HTR-8/SVneo (cell line): ENCODE measurements at regions not wholly inside any gene's neighbourhood (a gene's known extent, or its start where the extent isn't known, plus 50 kb on each side); places are given as distances from the start of the nearest gene placed in this dataset.
"Not testable (repeated sequence)": the region's sequence is repeated elsewhere in the genome, so short reads cannot be mapped to it uniquely, and the experiment has no call there.

Source experiments
- DNase-seq: peaks from one replicate; pipeline ENCODE4 v3.0.0; 2011; ENCODE audit warnings: low spot score, mixed read lengths; ENCODE audit not compliant: insufficient read length
- FAIRE-seq: peaks from 2 replicates; lab custom pipeline; 2011; peaks lifted over from hg19 to GRCh38; lab: Jason Lieb, UNC

DNA sequence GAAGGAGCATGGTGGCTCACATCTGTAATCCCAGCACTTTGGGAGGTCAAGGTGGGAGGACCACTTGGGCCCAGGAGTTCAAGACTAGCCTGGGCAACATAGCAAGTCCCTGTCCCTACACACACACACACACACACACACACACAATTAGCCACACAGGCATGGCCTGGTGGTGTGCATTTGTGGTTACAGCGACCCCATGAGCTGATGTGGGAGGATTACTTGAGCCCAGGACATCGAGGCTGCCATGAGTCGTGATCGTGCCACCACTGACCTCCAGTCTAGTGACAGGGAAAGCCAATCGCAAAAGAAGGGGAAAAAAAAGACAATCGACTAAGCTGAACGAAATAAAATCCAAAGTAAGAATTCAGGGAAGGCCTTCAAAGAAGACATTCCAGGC, 67.9 kb downstream of the TBX3 start:
- DNase-seq (no peak), FAIRE-seq (no peak)

DNA sequence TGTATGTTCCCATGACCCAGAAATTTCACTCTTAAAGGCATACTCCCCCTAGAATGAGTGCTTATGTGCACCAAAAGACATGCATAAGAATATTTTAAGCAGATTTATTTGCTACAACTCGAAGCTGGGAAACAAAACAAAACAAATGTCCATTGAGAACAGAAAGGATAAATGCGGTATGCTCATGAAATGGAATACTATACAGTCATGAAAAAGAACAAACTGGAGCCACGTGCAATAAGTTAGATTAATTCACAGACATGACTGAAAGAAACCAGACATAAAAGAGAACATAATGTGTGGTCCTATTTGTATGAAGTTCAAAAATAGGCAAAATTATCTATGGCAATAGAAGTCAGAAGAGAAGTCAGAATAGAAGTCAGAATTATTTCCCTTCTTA, 69.9 kb downstream of the TBX3 start:
- FAIRE-seq: no peak
- no peak for DNase-seq

DNA sequence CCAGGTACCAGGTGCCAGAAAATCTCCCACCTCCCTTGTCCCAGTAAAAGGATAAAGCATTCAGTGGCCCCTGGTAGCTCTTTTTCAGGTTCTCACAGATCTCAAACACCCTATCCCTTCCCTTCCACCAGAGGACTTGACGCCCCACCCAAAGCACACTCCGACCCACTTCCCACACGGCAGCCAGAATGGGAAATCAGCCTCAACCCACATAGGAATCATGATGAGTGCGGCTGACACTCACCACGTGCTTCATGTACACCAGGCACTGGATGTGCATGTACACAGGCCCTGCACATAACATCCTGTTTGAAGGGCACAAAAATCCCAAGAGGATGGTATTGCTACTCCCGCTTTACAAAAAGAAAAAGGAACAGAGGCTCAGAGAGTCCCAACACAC, 71.9 kb downstream of the TBX3 start:
- FAIRE-seq (no peak), DNase-seq (no peak)

DNA sequence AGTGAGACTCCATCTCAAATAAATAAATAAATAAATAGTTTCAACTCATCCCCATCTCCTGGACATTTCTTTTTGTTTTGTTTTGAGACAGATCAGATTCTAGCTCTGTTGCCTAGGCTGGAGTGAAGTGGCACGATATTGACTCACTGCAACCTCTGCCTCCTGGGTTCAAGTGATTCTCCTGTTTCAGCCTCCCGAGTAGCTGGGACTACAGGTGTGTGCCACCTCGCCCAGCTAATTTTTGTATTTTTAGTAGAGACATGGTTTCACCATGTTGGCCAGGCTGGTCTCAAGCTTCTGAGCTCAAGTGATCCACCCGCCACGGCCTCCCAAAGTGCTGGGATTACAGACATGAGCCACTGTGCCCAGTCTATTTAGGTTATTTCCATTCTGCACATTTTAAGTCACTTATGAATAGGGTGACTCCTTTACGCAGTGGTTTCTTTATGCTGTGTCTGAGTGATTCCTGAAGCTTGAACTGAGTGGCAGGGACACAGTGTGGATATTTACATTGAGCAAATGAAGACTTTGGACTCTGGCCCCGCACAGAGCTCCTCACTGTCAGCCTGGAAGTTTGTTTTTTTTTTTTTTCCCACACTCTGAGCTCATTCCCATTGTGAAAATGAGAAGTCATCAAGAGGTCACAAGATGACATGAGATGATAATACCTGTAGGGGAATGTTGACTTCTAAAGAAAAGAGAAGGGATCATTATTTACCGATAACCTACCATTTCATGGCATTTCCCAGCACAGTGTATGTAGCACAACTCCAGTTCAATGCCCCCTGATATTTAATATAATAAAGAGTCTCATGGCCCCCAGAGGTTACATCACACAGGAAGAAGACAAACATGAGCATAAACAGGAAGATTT, 72.6 kb downstream of the TBX3 start:
- DNase-seq (no peak), FAIRE-seq (no peak)

DNA sequence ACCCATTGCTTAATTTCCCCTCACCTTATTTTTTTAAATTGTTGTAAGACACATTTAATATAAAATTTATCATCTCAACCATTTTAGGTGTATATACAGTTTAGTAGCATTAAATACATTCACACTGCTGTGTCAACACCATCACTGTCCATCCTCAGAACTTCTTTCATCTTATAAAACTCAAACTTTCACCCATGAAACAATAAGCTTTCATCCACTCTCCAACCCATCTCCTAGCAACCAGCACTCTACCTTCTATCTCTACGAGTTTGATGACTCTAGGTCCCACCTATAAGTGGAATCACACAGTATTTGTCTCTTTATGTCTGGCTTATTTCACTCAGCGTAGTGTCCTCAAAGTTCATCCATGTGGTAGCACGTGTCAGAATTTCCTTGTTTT, 75.5 kb downstream of the TBX3 start:
- FAIRE-seq (no peak), DNase-seq (no peak)

DNA sequence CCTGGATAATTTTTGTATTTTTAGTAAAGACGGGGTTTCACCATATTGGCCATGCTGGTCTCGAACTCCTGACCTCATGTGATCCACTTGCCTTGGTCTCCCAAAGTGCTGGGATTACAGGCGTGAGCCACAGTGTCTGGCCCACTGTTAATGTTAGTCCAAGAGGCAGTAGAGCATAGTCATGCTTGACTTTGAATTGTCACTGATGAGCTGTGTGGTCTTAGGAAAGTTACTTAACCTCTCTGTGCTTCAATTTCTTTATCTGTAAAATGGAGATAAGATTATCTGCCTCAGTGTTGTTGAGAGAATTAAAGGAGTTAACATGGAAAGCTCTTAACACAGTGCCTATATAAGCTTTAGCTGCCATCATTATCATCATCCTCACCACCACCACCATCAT, 78.1 kb downstream of the TBX3 start:
- DNase-seq: no peak
- FAIRE-seq: no peak

DNA sequence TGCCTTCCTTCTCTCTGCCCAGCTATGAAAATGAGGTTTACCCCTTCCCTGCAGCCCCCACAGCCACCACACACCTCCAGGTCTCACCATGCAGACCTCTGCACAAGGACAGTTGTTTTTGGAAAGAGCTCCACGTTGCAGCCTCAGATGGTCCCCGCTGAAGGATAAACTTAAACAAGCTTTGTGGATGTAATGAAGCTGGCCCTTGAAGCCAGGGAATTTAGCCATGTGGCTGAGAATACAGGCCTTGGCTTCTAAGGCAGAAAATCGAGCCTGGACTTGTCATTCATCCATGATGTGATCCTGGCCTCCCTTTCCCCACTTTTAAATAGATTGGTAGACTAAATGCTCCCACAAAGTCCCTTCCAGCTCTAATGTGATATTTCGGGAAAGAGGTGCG, 79.4 kb downstream of the TBX3 start:
- DNase-seq (no peak), FAIRE-seq (no peak)

DNA sequence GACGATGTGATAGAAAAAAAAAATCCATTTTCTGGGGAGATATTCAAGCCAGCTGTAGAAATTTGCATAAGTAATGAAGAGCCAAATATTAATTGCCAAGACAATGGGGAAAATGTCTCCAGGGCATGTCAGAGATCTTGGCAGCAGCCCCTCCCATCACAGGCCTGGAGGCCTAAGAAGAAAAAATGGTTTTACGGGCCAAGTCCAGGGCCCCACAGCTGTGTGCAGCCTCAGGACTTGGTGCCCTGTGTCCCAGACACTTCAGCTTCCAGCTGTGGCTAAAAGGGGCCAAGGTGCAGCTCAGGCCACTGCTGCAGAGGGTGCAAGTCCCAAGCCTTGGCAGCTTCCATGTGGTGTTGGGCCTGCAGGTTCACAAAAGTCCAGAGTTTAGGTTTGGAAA, 83.4 kb downstream of the TBX3 start:
- not testable (repeated sequence) for FAIRE-seq

DNA sequence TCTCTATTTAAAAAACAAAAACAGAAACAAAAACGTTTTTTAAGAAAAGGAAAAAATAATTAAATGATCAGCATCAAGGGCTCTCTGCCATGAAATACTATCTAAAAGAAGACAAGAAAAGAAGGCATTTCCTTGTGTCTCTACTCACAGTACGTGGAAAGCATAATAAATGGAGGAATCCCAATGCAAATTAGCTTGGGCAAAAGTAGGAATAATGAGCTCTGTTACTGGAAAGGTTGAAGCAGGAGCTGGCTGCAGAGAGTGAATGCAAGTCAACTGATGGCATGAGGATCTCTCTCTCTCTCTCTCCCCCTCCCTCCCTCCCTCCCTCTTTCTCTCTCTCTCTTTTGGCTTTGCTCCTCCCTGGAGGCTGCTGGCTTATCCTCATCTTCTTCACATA, 85.9 kb downstream of the TBX3 start:
- no peak for FAIRE-seq

More for the DNA sequence above, 83.4 kb downstream of the TBX3 start:
- DNase-seq: not testable (repeated sequence)

DNA sequence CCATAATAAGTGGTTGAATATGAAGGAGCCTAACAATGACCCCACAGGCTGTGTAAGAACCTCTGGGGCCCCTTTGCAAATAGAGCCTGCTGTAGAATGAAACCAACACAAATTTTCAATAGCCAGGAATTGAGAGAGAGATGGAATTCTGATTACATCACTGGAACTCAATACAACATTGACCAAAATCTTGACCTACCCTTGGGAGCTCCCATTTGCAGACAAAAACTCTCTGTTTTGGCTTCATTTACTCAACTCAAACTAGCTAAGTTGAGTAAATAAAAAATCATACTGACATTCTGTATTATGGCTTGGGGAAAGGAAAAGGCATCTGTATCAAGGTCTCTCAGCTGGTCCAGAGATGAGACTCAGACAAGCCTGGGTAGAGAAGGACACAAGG, 91.0 kb downstream of the TBX3 start:
- FAIRE-seq: no peak
- DNase-seq: no peak

More for the DNA sequence above, 85.9 kb downstream of the TBX3 start:
- no peak for DNase-seq

DNA sequence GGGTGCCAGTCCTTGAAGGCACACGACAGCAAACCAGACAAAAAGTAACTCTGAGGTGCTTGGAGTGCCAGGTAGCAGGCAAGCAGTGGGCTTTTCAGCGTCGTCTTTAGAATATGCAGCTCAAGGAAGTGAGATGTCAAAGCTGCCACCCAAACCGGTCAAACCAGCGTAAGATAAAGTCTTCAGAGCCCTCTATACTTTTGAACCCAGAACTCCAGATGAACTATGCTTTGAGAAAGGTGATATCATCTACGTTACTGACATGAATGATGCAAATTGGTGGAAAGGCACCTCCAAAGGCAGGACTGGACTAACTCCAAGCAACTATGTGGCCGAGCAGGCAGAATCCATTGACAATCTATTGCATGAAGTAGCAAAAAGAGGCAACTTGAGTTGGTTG, 95.9 kb downstream of the TBX3 start:
- no peak for DNase-seq
- no peak for FAIRE-seq

DNA sequence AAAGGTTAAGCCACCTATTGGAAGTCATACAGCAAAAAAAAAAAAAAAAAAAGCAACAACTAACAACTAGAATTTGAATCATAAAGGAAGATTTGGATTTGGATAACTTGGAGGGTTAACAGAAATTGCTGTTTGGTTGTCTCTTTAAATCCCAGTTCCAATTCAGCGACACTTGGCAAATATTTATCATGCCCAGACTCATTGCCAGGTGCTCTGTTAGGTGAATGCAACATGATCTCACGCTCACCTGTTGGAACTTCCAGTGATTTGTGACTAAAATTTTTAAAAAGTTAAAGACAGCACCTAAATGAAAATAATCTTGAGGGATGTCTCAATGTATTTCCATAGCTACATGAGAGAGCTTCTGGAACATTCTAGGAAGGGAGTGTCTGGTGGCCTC, 103.7 kb downstream of the TBX3 start:
- FAIRE-seq (no peak), DNase-seq (no peak)

DNA sequence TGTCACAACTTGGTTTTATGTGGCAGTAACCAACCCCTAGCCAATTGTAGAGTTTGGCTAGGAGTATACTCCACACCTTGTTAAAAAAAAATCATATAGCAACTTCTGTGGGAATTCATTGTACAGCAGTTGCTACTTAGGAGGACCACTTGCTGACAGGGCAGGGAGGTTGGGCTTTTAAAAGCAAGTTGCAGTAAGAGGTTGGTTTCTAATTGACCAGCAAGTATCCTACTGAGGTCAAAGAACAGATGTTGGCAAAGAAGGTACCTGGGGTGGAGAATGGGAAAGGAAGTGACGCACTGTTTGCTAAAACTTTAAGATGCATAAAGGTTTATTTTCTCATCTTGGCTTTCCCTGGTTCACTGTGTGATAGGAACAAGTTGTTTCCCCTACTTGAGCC, 104.6 kb downstream of the TBX3 start:
- no peak for FAIRE-seq

DNA sequence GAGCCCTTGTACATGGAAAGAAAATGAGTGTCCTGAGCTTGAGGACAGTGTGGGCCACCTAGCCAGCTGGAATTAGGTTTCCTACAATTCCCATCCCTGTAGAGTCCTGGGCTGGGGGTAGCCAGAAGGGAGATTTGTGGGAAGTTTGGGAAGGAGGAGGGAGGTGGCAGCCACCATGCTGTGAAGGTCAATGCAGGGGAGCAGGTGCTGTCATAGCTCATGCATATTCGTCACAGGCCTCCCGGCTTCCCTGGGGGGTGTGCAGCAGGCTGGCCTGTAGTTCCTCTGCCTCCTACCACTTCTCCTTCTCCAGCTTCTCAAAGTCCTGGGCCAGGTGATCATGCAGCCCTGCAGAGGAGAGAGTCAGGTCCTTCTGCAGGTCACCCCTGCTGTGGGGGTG, 121.3 kb downstream of the TBX3 start:
- DNase-seq: no peak
- FAIRE-seq: no peak

More for the DNA sequence above, 104.6 kb downstream of the TBX3 start:
- DNase-seq: no peak

DNA sequence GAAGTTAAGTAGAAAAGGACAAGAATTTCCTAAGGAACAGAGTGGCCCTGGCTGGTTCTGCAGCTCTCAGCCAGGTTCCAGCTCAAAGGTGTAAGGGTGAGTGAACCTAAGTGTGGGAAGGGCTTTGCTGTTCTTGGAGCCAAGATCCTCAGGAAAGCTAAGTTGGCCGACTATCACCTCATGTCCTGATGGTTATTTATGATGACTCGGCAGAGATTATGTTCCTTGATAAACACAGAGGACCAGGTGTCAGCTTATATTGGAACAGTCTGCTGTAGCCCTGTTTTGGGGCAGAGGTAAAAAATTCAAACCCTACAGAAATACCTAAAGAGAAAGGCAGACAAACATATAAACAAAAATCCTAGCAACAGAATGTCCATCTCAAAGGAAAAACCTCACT, 128.5 kb downstream of the TBX3 start:
- FAIRE-seq (no peak), DNase-seq (no peak)

DNA sequence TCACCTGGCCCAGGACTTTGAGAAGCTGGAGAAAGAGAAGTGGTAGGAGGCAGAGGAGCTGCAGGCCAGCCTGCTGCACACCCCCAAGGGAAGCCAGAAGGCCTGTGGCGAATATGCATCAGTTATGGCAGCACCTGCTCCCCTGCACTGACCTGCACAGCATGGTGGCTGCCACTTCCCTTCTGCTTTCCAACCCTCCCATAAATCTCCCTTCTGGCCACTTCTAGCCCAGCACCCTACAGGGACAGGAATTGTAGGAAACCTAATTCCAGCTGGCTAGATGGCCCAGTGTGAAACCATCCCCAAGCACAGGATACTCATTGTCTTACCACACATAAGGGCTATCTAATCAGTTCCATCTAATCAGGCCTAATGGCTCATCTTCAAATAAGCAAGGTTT, 136.3 kb downstream of the TBX3 start:
- no peak for DNase-seq
- FAIRE-seq: no peak

DNA sequence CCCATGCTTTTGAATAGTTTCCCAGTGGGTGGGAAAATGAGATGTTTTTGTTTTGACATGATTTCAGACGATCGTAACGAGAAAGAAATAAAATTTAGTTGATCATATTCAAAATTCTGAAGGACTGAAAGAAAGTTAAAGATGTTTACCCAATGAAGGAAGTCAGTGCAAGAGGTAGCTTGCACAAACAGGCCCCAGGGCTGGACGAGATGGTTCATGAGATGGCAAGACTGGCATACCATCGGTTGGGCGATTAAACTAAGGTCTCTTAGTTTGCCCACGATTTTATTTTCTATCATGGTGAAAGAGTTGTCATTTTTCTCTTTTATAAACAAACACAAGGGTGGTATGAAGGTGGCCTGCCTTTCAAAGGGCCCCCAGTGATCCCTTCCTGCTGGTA, 124.5 kb upstream of the TBX5 start:
- no peak for FAIRE-seq
- DNase-seq: no peak

DNA sequence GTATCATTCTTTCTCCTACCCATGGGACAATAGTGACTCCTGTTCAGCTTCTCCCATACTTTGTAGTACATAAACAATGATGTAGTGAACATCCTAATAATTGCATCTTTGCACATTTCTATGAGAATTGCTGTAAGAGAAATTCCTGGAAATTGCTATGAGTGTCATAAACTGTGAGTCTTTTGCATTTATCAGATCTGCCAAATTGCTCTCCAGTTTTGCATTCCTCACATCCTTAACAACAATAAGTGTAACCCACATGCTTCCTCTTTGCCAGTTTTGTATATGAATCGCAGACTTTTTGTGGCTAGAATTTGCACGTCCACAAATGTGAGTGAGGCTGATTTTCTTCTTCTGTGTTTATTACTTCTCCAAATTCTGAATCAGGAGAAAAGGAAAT, 124.0 kb upstream of the TBX5 start:
- FAIRE-seq: no peak

DNA sequence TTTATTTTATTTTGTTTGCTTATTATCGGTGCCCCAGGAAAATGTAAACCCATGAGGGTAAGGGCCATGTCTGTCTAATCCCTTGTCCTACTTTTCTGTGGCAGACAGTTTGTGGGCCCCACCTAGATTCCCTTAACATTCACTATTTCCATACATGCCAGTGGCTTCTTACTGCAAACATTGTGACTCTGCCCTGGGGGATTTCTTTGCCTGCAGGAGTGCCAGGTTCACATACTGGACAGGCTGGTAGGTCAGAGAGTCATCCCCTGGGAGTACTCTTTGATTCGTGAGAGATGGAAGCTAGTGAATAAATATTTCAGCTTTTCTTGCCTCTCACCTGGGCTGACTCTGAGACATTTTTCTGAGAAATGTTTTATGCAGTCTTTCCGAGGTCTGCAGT, 122.8 kb upstream of the TBX5 start:
- DNase-seq (no peak), FAIRE-seq (no peak)

More for the DNA sequence above, 124.0 kb upstream of the TBX5 start:
- DNase-seq: no peak

DNA sequence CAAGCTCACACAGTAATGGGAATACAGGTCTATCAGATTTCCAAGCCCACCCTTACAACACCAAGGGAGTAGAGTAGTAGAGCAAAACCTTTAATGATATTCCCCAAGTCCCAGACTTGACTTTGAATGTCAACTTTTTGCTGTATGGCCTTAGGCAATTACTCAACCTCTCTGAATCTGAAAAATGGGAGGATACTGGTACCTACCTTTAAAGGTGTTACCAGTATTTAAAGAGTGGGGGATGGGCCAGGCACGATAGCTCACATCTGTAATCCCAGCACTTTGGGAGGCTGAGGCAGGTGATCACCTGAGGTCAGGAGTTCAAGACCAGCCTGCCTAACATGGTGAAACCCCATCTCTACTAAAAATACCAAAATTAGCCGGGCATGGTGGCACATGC, 115.2 kb upstream of the TBX5 start:
- FAIRE-seq: not testable (repeated sequence)

DNA sequence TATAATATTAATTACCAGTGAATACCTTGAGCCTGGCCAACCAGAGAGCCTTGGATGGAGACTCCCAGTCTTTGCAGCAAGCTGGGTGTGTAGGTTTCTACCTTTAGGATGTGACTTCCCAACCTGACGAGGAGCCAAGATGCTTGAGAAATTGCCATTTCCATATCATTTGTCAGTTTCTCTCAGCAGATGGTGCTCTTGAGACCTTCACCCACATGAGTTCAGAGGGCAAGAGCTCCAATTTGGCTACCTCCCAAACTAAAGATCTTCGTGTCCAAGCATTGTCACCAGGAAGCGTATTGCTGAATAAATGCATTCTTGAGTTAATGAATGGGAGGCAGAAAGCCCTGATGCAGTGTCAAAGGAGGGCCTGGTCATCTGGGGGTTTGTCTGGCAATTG, 106.4 kb upstream of the TBX5 start:
- no peak for FAIRE-seq
- no peak for DNase-seq

More for the DNA sequence above, 115.2 kb upstream of the TBX5 start:
- DNase-seq: not testable (repeated sequence)

DNA sequence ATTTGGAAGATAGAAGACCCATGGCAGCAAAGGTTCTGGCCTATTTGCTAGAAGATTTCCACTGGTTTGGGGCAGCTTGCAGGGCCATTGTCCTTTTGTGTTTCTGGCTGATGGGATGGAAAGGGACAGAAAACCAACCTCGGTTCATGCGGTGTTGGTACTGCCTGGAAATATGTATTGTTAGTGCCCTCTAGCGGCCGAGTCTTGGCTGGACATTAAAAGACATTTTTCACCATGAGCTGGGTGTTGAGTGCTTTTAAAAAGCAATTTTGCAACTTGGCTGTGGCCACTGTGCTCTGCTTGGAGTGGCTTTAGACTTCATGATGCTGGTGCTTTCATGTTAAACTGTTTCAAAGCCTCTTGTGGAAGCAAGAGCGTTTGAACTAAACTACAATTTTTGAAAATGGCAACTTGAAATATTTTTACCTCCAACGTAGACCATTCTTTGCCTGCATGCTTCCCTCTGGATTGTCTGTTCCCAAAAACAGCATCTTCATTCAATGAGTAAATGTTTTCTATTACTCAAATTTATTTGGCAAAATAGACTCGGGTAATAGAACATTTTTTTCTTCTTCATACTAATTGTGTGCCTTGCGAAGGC, 102.7 kb upstream of the TBX5 start:
- DNase-seq: peak; percentile 49
- no peak for FAIRE-seq
